GM12878 (cell line): ENCODE measurements at regions not wholly inside any gene's neighbourhood (a gene's known extent, or its start where the extent isn't known, plus 50 kb on each side); places are given as distances from the start of the nearest gene placed in this dataset.

Source experiments
- ATAC-seq: fragments of 200-7000 bp; cut with Tn5 transposase; 3 replicates; pipeline ENCODE4 v1.9.1; 2020; ENCODE audit warnings: mild to moderate bottlenecking, moderate library complexity
- BruUV-seq: library from RNA; stranded (reverse); fragments of 400-500 nt; replicated peaks from 2 replicates; lab custom pipeline; 2021; lab: Mats Ljungman, UMichigan
- CTCF ChIA-PET: fragments of 300-600 bp; sonication (Branson Sonifier 250); formaldehyde crosslinking; extraction: SDS; loops from one replicate; lab custom pipeline; 2021; ENCODE audit warnings: inconsistent platforms; lab: Yijun Ruan, JAX
- POLR2A ChIA-PET: fragments of 350-600 bp; formaldehyde crosslinking; extraction: SDS; loops from one replicate; lab custom pipeline; 2021; ENCODE audit warnings: inconsistent platforms; lab: Charles Lee
- RAD21 ChIA-PET: fragments of 300-600 bp; sonication (Branson Sonifier 250); formaldehyde crosslinking; loops from one replicate; lab custom pipeline; 2023; ENCODE audit warnings: antibody characterized with exemption; ENCODE audit not compliant: unreplicated experiment; lab: Charles Lee
- SMC1A ChIA-PET: fragments of 300-600 bp; sonication (Branson Sonifier 250); formaldehyde crosslinking; loops from one replicate; lab custom pipeline; 2023; ENCODE audit not compliant: unreplicated experiment, uncharacterized antibody; lab: Charles Lee
- DNase-seq: peaks from one replicate; pipeline ENCODE4 v3.0.0-alpha.2; 2011; ENCODE audit warnings: low read depth, low spot score
- FAIRE-seq: peaks from 3 replicates; lab custom pipeline; 2011; peaks lifted over from hg19 to GRCh38; lab: Jason Lieb, UNC
- H2AFZ ChIP-seq: 2 replicates; pipeline ENCODE4 v1.6.0; 2011; ENCODE audit warnings: low read depth, low read length, control low read depth; ENCODE audit not compliant: control insufficient read depth
- H3K27ac ChIP-seq: 2 replicates; pipeline ENCODE4 v1.5.1; 2011; ENCODE audit warnings: control low read depth; ENCODE audit not compliant: control insufficient read depth, insufficient read depth
- H3K27me3 ChIP-seq, 2 experiments: replicated peaks in 1 of 2; 2 replicates each; pipeline versions ENCODE4 v1.6.0 to v1.6.1; 2011; ENCODE audit warnings: low read length in 1 of 2; ENCODE audit not compliant: control insufficient read depth in 2 of 2, insufficient read depth in 2 of 2
- H3K36me3 ChIP-seq, 2 experiments: 2 replicates each; pipeline ENCODE4 v1.5.1; 2011; ENCODE audit warnings: low read length in 1 of 2; ENCODE audit not compliant: control insufficient read depth in 2 of 2, insufficient read depth in 2 of 2
- H3K4me1 ChIP-seq: 2 replicates; pipeline ENCODE4 v1.6.1; 2011; ENCODE audit warnings: mild to moderate bottlenecking, low read length, moderate library complexity, mixed read lengths; ENCODE audit not compliant: control insufficient read depth, insufficient read depth
- H3K4me2 ChIP-seq: 2 replicates; pipeline ENCODE4 v1.6.0; 2011; ENCODE audit warnings: control low read depth; ENCODE audit not compliant: control insufficient read depth, insufficient read depth
- H3K4me3 ChIP-seq: fragments of 200-600 bp; sonication (generic); 2 replicates; pipeline ENCODE4 v1.5.1; 2016
- H3K79me2 ChIP-seq: 2 replicates; pipeline ENCODE4 v1.6.0; 2011; ENCODE audit warnings: low read length; ENCODE audit not compliant: control insufficient read depth, insufficient read depth
- H3K9ac ChIP-seq: 2 replicates; pipeline ENCODE4 v1.8.0; 2011; ENCODE audit warnings: low read length, control low read depth, mixed read lengths; ENCODE audit not compliant: control insufficient read depth, insufficient read depth
- H3K9me3 ChIP-seq: replicated peaks from 3 replicates; pipeline ENCODE4 v1.5.1; 2011; ENCODE audit warnings: mild to moderate bottlenecking, low read length; ENCODE audit not compliant: control insufficient read depth, insufficient read depth
- H4K20me1 ChIP-seq: 2 replicates; pipeline ENCODE4 v1.6.0; 2011; ENCODE audit not compliant: control insufficient read depth, insufficient read depth
- BACH1 ChIP-seq: fragments of 450-650 bp; IDR thresholded peaks from 2 replicates; pipeline ENCODE4 v1.6.1; 2017; ENCODE audit warnings: mild to moderate bottlenecking, borderline replicate concordance
- BCLAF1 ChIP-seq: fragments of 450-650 bp; IDR thresholded peaks from 2 replicates; pipeline ENCODE4 v1.6.1; 2017; ENCODE audit warnings: antibody characterized with exemption, mild to moderate bottlenecking, moderate library complexity
- BHLHE40 ChIP-seq, 2 experiments: fragments of 450-650 bp in 1 of 2; IDR thresholded peaks; 2 replicates each; pipeline ENCODE4 v1.6.1; 2011 to 2017; ENCODE audit warnings: low read depth in 2 of 2, borderline replicate concordance in 1 of 2, improper control_type of control experiment in 1 of 2, low read length in 1 of 2, mild to moderate bottlenecking in 1 of 2
- EED ChIP-seq: sonication (generic); IDR thresholded peaks from 2 replicates; pipeline ENCODE4 v1.6.1; 2016; ENCODE audit warnings: antibody characterized with exemption, low read depth
- ETV6 ChIP-seq, 2 experiments: fragments of 450-650 bp in 1 of 2; IDR thresholded peaks in 1 of 2; conservative IDR thresholded peaks in 1 of 2; 2 replicates each; pipeline ENCODE4 v1.6.1; 2014; ENCODE audit warnings: antibody characterized with exemption in 1 of 2, borderline replicate concordance in 1 of 2, low read depth in 1 of 2, mild to moderate bottlenecking in 1 of 2, moderate library complexity in 1 of 2
- GATAD2B ChIP-seq: fragments of 450-650 bp; conservative IDR thresholded peaks from 2 replicates; pipeline ENCODE4 v1.6.1; 2017; ENCODE audit warnings: low read depth, mild to moderate bottlenecking, moderate library complexity
- IKZF1 ChIP-seq: fragments of 450-650 bp; conservative IDR thresholded peaks from 2 replicates; pipeline ENCODE4 v1.6.1; 2017; ENCODE audit warnings: antibody characterized with exemption, mild to moderate bottlenecking
- IKZF2 ChIP-seq, 2 experiments: fragments of 450-650 bp; IDR thresholded peaks; 2 replicates each; pipeline ENCODE4 v1.6.1; 2017; ENCODE audit warnings: mild to moderate bottlenecking in 2 of 2, moderate library complexity in 2 of 2
- MTA2 ChIP-seq: fragments of 450-650 bp; IDR thresholded peaks from 2 replicates; pipeline ENCODE4 v1.6.1; 2016; ENCODE audit warnings: low read depth, mild to moderate bottlenecking, moderate library complexity
- REST ChIP-seq: IDR thresholded peaks from 2 replicates; pipeline ENCODE4 v1.6.1; 2012; ENCODE audit warnings: mild to moderate bottlenecking, low read depth, low read length
- RUNX3 ChIP-seq: IDR thresholded peaks from 2 replicates; pipeline ENCODE4 v1.6.1; 2012; ENCODE audit warnings: low read length, inconsistent platforms
- ZNF592 ChIP-seq: fragments of 450-650 bp; IDR thresholded peaks from 2 replicates; pipeline ENCODE4 v1.6.1; 2017; ENCODE audit warnings: mild to moderate bottlenecking, moderate library complexity
- WGBS: methylation state at CpG from one replicate; pipeline ENCODE4 v1.1.6; 2016; ENCODE audit warnings: low lambda C conversion rate; ENCODE audit not compliant: insufficient replicate concordance, insufficient coverage; ENCODE audit errors: missing lambda C conversion rate; 5-methylcytosine and 5-hydroxymethylcytosine counted together
- in situ Hi-C: fragments of 300-500 bp; cut with MboI; formaldehyde crosslinking; loops from 9 replicates; pipeline ENCODE4 v1.14.3; 2018; ENCODE audit warnings: mixed read lengths
- intact Hi-C: fragments of 100-400 bp; cut with micrococcal nuclease; formaldehyde crosslinking; loops from one replicate; pipeline ENCODE4 v1.14.2; 2022; ENCODE audit not compliant: unreplicated experiment

- peak overlapping the region; percentile 49; the same call in 1 of the 2 replicates for H3K9ac ChIP-seq
- CTCF ChIA-PET = interaction anchor here (0.6 to 4.3 kb wide), 6 partner anchors 9 to 140 kb away, joined by 3 to 16 read pairs (median 4); no protein-coding TSS in a partner anchor
- no peak for FAIRE-seq
- no TSS peak for BruUV-seq
- ATAC-seq = peak; percentile 7; the same call in 1 of the 3 replicates
- intact Hi-C loops (loop anchor here (1.0 to 2.0 kb wide), 3 partner anchors 20 to 115 kb away; no protein-coding TSS in a partner anchor), in situ Hi-C loops (loop anchor here (25.0 kb wide), 1 partner anchor 100 kb away; the partner anchor contains the start of gene STK17B)
- H3K79me2 ChIP-seq = no peaks in the 10 kb centered on the region
- POLR2A ChIA-PET = interaction anchor here (1.0 to 2.3 kb wide), 3 partner anchors 21 to 98 kb away, joined by 3 to 10 read pairs (median 9); no protein-coding TSS in a partner anchor
- H2AFZ ChIP-seq = no peak overlapping the region
- no peaks in the 10 kb centered on the region for H3K9me3 ChIP-seq
- TF ChIP-seq ETV6 (conservative IDR thresholded peaks at IDR 0.05 in 1 of 2, IDR thresholded peaks at IDR 0.05 in 1 of 2; ENCODE audit: borderline replicate concordance in 1 of 2, low read depth in 1 of 2) (no peak), ZNF592 (no peak), MTA2 (no peak), IKZF1 (no peak), GATAD2B (no peak), BACH1 (no peak), BHLHE40 (IDR thresholded peaks at IDR 0.05; ENCODE audit: borderline replicate concordance in 1 of 2, low read depth in 2 of 2, low read length in 1 of 2) (no peak), IKZF2 (IDR thresholded peaks at IDR 0.05) (no peak), REST (no peak), RUNX3 (no peak), BCLAF1 (no peak), EED (no peak)
- no peak for DNase-seq
- H3K4me2 ChIP-seq = peak overlapping the region; percentile 67
- H3K27me3 ChIP-seq = no peaks in the 10 kb centered on the region
- peak overlapping the region; percentile 75 for H3K27ac ChIP-seq
- 41% methylated on average over 9 of the region's 9 CpGs for WGBS
- RAD21 ChIA-PET = interaction anchor here (0.9 to 3.3 kb wide), 12 partner anchors 10 to 98 kb away, joined by 3 to 19 read pairs (median 6); no protein-coding TSS in a partner anchor
- no peaks in the 10 kb centered on the region for H4K20me1 ChIP-seq
- H3K4me3 ChIP-seq = peak overlapping the region; percentile 4; the same call in 1 of the 2 replicates
- SMC1A ChIA-PET = interaction anchor here (0.6 to 5.9 kb wide), 17 partner anchors 8 to 184 kb away, joined by 3 to 56 read pairs (median 5); no protein-coding TSS in a partner anchor
- H3K4me1 ChIP-seq = peaks cover 9% of the 10 kb centered on the region
- peaks cover 0 to 8% of the 10 kb centered on the region in 2 experiments; a peak in 2 of 4 replicates for H3K36me3 ChIP-seq
These were observed 91.2 kb upstream of the STK17B start for GRCh38 chr2:196262606-196263005.
